ENCODE measurements at regions not wholly inside any gene's neighbourhood (a gene's known extent, or its start where the extent isn't known, plus 50 kb on each side); places are given as distances from the start of the nearest gene placed in this dataset.

GRCh38 chr7:133183969-133184368 lies 68.9 kb upstream of the EXOC4 start:
- TF ChIP-seq EGR1 (IDR thresholded peaks at IDR 0.05) (no peak), TAF1 (IDR thresholded peaks at IDR 0.05; ENCODE audit: low read depth) (no peak), EP300 (IDR thresholded peaks at IDR 0.05; ENCODE audit: borderline replicate concordance) (no peak), CREB1 (IDR thresholded peaks at IDR 0.05; ENCODE audit: low read depth) (no peak), NFIC (IDR thresholded peaks at IDR 0.05) (no peak), CEBPB (IDR thresholded peaks at IDR 0.05) (no peak), REST (IDR thresholded peaks at IDR 0.05; ENCODE audit: low read depth) (no peak)

GRCh38 chr7:133185512-133185911 lies 67.4 kb upstream of the EXOC4 start:
- TF ChIP-seq EGR1 (IDR thresholded peaks at IDR 0.05) (no peak), TAF1 (IDR thresholded peaks at IDR 0.05; ENCODE audit: low read depth) (no peak), NFIC (IDR thresholded peaks at IDR 0.05) (no peak), ZBTB7A (IDR thresholded peaks at IDR 0.05; ENCODE audit: low read depth) (no peak), RAD21 (IDR thresholded peaks at IDR 0.05; ENCODE audit: low read depth) (no peak), CEBPB (IDR thresholded peaks at IDR 0.05) (no peak), YY1 (IDR thresholded peaks at IDR 0.05; ENCODE audit: low read depth) (no peak), CREB1 (IDR thresholded peaks at IDR 0.05; ENCODE audit: low read depth) (no peak), MAX (IDR thresholded peaks at IDR 0.05) (no peak), REST (IDR thresholded peaks at IDR 0.05; ENCODE audit: low read depth) (no peak), TEAD4 (IDR thresholded peaks at IDR 0.05) (no peak)

GRCh38 chr7:133186060-133186459 lies 66.8 kb upstream of the EXOC4 start:
- TF ChIP-seq TCF12 (IDR thresholded peaks at IDR 0.05; ENCODE audit: low read depth) (no peak), EGR1 (IDR thresholded peaks at IDR 0.05) (no peak), FOXM1 (IDR thresholded peaks at IDR 0.05; ENCODE audit: borderline replicate concordance, low read depth) (no peak), ZBTB7A (IDR thresholded peaks at IDR 0.05; ENCODE audit: low read depth) (no peak), CREB1 (IDR thresholded peaks at IDR 0.05; ENCODE audit: low read depth) (no peak), REST (IDR thresholded peaks at IDR 0.05; ENCODE audit: low read depth) (no peak), EP300 (IDR thresholded peaks at IDR 0.05; ENCODE audit: borderline replicate concordance) (no peak), CEBPB (IDR thresholded peaks at IDR 0.05) (no peak), MAX (IDR thresholded peaks at IDR 0.05) (no peak), NFIC (IDR thresholded peaks at IDR 0.05) (no peak), TAF1 (IDR thresholded peaks at IDR 0.05; ENCODE audit: low read depth) (no peak), TEAD4 (IDR thresholded peaks at IDR 0.05) (no peak), YY1 (IDR thresholded peaks at IDR 0.05; ENCODE audit: low read depth) (no peak)

GRCh38 chr7:133190172-133190528 lies 62.7 kb upstream of the EXOC4 start:
- TF ChIP-seq TEAD4 (IDR thresholded peaks at IDR 0.05) (no peak), TAF1 (IDR thresholded peaks at IDR 0.05; ENCODE audit: low read depth) (no peak), RAD21 (IDR thresholded peaks at IDR 0.05; ENCODE audit: low read depth) (no peak), NFIC (IDR thresholded peaks at IDR 0.05) (no peak), CREB1 (IDR thresholded peaks at IDR 0.05; ENCODE audit: low read depth) (no peak), FOXM1 (IDR thresholded peaks at IDR 0.05; ENCODE audit: borderline replicate concordance, low read depth) (no peak), EGR1 (IDR thresholded peaks at IDR 0.05) (no peak), CEBPB (IDR thresholded peaks at IDR 0.05) (no peak), EP300 (IDR thresholded peaks at IDR 0.05; ENCODE audit: borderline replicate concordance) (no peak), REST (IDR thresholded peaks at IDR 0.05; ENCODE audit: low read depth) (no peak), YY1 (IDR thresholded peaks at IDR 0.05; ENCODE audit: low read depth) (no peak), ZBTB7A (IDR thresholded peaks at IDR 0.05; ENCODE audit: low read depth) (no peak)

Data from Ishikawa (cell line).